Ishikawa (cell line): ENCODE measurements at regions not wholly inside any gene's neighbourhood (a gene's known extent, or its start where the extent isn't known, plus 50 kb on each side); places are given as distances from the start of the nearest gene placed in this dataset.

Experiments used
- EP300 ChIP-seq: IDR thresholded peaks from 2 replicates; pipeline ENCODE4 v1.6.1; 2012; ENCODE audit warnings: borderline replicate concordance
- MAX ChIP-seq: IDR thresholded peaks from 2 replicates; pipeline ENCODE4 v1.6.1; 2012
- NFIC ChIP-seq: IDR thresholded peaks from 2 replicates; pipeline ENCODE4 v1.6.1; 2012
- RAD21 ChIP-seq: IDR thresholded peaks from 2 replicates; pipeline ENCODE4 v1.6.1; 2012; ENCODE audit warnings: low read depth
- REST ChIP-seq: IDR thresholded peaks from 2 replicates; pipeline ENCODE4 v1.6.1; 2012; ENCODE audit warnings: low read depth, mild to moderate bottlenecking
- TAF1 ChIP-seq: IDR thresholded peaks from 2 replicates; pipeline ENCODE4 v1.6.1; 2012; ENCODE audit warnings: low read depth, mild to moderate bottlenecking
- USF1 ChIP-seq: IDR thresholded peaks from 2 replicates; pipeline ENCODE4 v1.6.1; 2012
- YY1 ChIP-seq: IDR thresholded peaks from 2 replicates; pipeline ENCODE4 v1.6.1; 2012; ENCODE audit warnings: low read depth

GRCh38 chr20:11364736-11365135, 553.0 kb upstream of the BTBD3 start:
- TF ChIP-seq TAF1 (no peak), RAD21 (no peak), NFIC (no peak), REST (no peak), MAX (no peak), EP300 (no peak), YY1 (no peak), USF1 (no peak)
